T-helper 2 cell treated with Interferon-gamma antibody and Interleukin-4, amounts not matched to agents 100 ng/mL and 5 ng/mL, for 36 hours (primary cell): ENCODE measurements at regions not wholly inside any gene's neighbourhood (a gene's known extent, or its start where the extent isn't known, plus 50 kb on each side); places are given as distances from the start of the nearest gene placed in this dataset.

Experiments used
- intact Hi-C: fragments of 100-400 bp; cut with micrococcal nuclease; formaldehyde crosslinking; loops from one replicate; pipeline ENCODE4 v1.15.1; 2023

GRCh38 chr9:99578666-99579065 lies 243.0 kb upstream of the NR4A3 start:
- intact Hi-C loops = no loop called here

GRCh38 chr9:99579964-99580363 lies 241.7 kb upstream of the NR4A3 start:
- intact Hi-C loops = no loop called here

- intact Hi-C loops = no loop called here
These were observed 238.9 kb upstream of the NR4A3 start for GRCh38 chr9:99582814-99583213.

- intact Hi-C loops = no loop called here
These were observed 233.4 kb upstream of the NR4A3 start for GRCh38 chr9:99588299-99588698.

GRCh38 chr9:99588747-99589146 lies 232.9 kb upstream of the NR4A3 start:
- intact Hi-C loops = no loop called here

- intact Hi-C loops = no loop called here
These were observed 231.3 kb upstream of the NR4A3 start for GRCh38 chr9:99590410-99590809.

GRCh38 chr9:99590840-99591239 lies 230.8 kb upstream of the NR4A3 start:
- intact Hi-C loops = no loop called here

GRCh38 chr9:99591770-99592169 lies 229.9 kb upstream of the NR4A3 start:
- intact Hi-C loops = no loop called here

- intact Hi-C loops = no loop called here
These were observed 228.7 kb upstream of the NR4A3 start for GRCh38 chr9:99592834-99593574.

- intact Hi-C loops = no loop called here
These were observed 228.1 kb upstream of the NR4A3 start for GRCh38 chr9:99593610-99594009.

- intact Hi-C loops = no loop called here
These were observed 227.5 kb upstream of the NR4A3 start for GRCh38 chr9:99594056-99594780.

GRCh38 chr9:99595796-99596195 lies 225.9 kb upstream of the NR4A3 start:
- intact Hi-C loops = no loop called here

GRCh38 chr9:99601571-99602111 lies 220.0 kb upstream of the NR4A3 start:
- intact Hi-C loops = no loop called here

GRCh38 chr9:99602854-99603253 lies 218.8 kb upstream of the NR4A3 start:
- intact Hi-C loops = no loop called here

- intact Hi-C loops = no loop called here
These were observed 216.5 kb upstream of the NR4A3 start for GRCh38 chr9:99605016-99605743.

GRCh38 chr9:99606296-99606695 lies 215.4 kb upstream of the NR4A3 start:
- intact Hi-C loops = no loop called here

GRCh38 chr9:99606957-99607356 lies 214.7 kb upstream of the NR4A3 start:
- intact Hi-C loops = no loop called here

- intact Hi-C loops = no loop called here
These were observed 213.7 kb upstream of the NR4A3 start for GRCh38 chr9:99607842-99608448.

- intact Hi-C loops = no loop called here
These were observed 207.3 kb upstream of the NR4A3 start for GRCh38 chr9:99614341-99614740.

GRCh38 chr9:99621040-99621439 lies 200.6 kb upstream of the NR4A3 start:
- intact Hi-C loops = no loop called here

- intact Hi-C loops = no loop called here
These were observed 199.0 kb upstream of the NR4A3 start for GRCh38 chr9:99622679-99623078.
